HL-60 (cell line): ENCODE measurements at regions not wholly inside any gene's neighbourhood (a gene's known extent, or its start where the extent isn't known, plus 50 kb on each side); places are given as distances from the start of the nearest gene placed in this dataset.

Source experiments
- DNase-seq, 2 experiments: peaks; one replicate each; pipeline ENCODE4 v3.0.0-alpha.2; 2010 to 2020; ENCODE audit warnings: low read depth in 1 of 2, low spot score in 1 of 2
- H3K27ac ChIP-seq: fragments of 250-450 bp; sonication (Bioruptor Pico); replicated peaks from 2 replicates; pipeline ENCODE4 v1.5.1; 2020; ENCODE audit warnings: mild to moderate bottlenecking, moderate library complexity
- H3K27me3 ChIP-seq: fragments of 250-450 bp; sonication (Bioruptor Pico); 2 replicates; pipeline ENCODE4 v1.5.1; 2021; ENCODE audit warnings: mild to moderate bottlenecking, moderate library complexity; ENCODE audit not compliant: insufficient read depth, poor library complexity, severe bottlenecking
- H3K4me3 ChIP-seq: replicated peaks from 2 replicates; pipeline ENCODE4 v1.5.1; 2011; ENCODE audit warnings: mild to moderate bottlenecking, control low read depth, low read length; ENCODE audit not compliant: insufficient read depth
- CTCF ChIP-seq: IDR thresholded peaks from one replicate; pipeline ENCODE4 v1.5.1; 2011; ENCODE audit warnings: low read length, control low read depth, inconsistent platforms; ENCODE audit not compliant: insufficient read depth
- GABPA ChIP-seq: IDR thresholded peaks from 2 replicates; pipeline ENCODE4 v1.6.1; 2012; ENCODE audit warnings: low read depth
- POLR2AphosphoS5 ChIP-seq: IDR thresholded peaks from 2 replicates; pipeline ENCODE4 v1.6.1; 2012; ENCODE audit warnings: low read depth
- REST ChIP-seq: IDR thresholded peaks from 2 replicates; pipeline ENCODE4 v1.6.1; 2012; ENCODE audit warnings: low read depth; ENCODE audit not compliant: insufficient replicate concordance
- SPI1 ChIP-seq: IDR thresholded peaks from 2 replicates; pipeline ENCODE4 v1.6.1; 2012; ENCODE audit warnings: low read depth, mild to moderate bottlenecking, borderline replicate concordance

- H3K4me3 ChIP-seq = no peak overlapping the region
- H3K27me3 ChIP-seq = no peaks in the 10 kb centered on the region
- no peak for TF ChIP-seq SPI1
- TF ChIP-seq GABPA = no peak
- TF ChIP-seq CTCF = no peak
- no peak for TF ChIP-seq POLR2AphosphoS5
- no peak for TF ChIP-seq REST
- DNase-seq = no peak
- H3K27ac ChIP-seq = no peak overlapping the region
Measured at GRCh38 chr10:29929006-29929405, 130.4 kb downstream of the JCAD start.

- Histone ChIP-seq H3K27ac (no peak overlapping the region), H3K4me3 (no peak overlapping the region), H3K27me3 (no peaks in the 10 kb centered on the region)
- no peak for DNase-seq
- TF ChIP-seq CTCF (no peak), REST (no peak), SPI1 (no peak), POLR2AphosphoS5 (no peak), GABPA (no peak)
Measured at GRCh38 chr10:29926693-29927048, 132.7 kb downstream of the JCAD start.

GRCh38 chr10:29925771-29926692, 133.4 kb downstream of the JCAD start:
- DNase-seq = peak; percentile 3 to 45
- no peak overlapping the region for H3K4me3 ChIP-seq
- TF ChIP-seq SPI1 (peak; percentile 74), POLR2AphosphoS5 (no peak)

GRCh38 chr10:29924436-29924835, 134.9 kb downstream of the JCAD start:
- Histone ChIP-seq H3K4me3 (no peak overlapping the region), H3K27ac (no peak overlapping the region), H3K27me3 (no peaks in the 10 kb centered on the region)
- TF ChIP-seq POLR2AphosphoS5 (no peak), GABPA (no peak), REST (no peak), CTCF (no peak), SPI1 (no peak)
- DNase-seq = no peak

More at GRCh38 chr10:29925771-29926692, 133.4 kb downstream of the JCAD start:
- H3K27ac ChIP-seq = no peak overlapping the region
- H3K27me3 ChIP-seq = no peaks in the 10 kb centered on the region
